ENCODE measurements at regions not wholly inside any gene's neighbourhood (a gene's known extent, or its start where the extent isn't known, plus 50 kb on each side); places are given as distances from the start of the nearest gene placed in this dataset.

DNA sequence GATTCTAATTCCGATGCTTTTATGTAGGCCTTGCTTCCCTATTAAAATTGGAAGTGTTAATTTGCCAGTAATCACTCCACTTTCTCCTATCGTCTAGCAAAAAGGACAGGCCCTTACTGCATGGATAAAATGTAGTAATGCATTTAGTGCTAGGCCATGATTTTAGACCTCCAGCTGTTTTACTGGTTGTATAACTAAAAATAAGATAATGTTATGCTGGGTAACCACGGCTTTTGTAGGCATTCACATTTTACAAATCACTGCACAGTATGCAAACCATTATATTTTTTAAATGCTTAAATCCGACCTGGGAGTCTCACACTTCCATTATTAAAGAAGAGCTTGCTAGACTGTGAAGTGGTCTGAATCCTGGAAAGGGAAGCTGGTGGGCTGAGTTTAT is 179.5 kb downstream of the TFAP2A start:
- no peak for DNase-seq

DNA sequence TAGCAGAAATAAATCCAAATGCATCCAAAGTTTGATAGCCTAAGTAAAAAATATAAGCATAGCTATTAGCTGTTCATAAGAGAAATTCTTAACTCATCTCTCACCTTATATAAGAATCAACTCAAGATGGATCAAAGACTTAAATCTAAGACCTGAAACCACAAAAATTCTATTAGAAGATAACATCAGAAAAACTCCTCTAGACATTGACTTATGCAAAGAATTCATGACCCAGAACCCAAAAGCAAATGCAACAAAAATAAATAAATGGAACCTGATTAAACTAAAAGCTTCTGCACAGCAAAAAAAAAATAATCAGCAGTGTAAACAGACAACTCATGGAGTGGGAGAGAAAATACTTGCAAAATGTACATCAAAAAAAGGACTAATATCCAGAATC is 184.3 kb downstream of the TFAP2A start:
- DNase-seq = no peak

DNA sequence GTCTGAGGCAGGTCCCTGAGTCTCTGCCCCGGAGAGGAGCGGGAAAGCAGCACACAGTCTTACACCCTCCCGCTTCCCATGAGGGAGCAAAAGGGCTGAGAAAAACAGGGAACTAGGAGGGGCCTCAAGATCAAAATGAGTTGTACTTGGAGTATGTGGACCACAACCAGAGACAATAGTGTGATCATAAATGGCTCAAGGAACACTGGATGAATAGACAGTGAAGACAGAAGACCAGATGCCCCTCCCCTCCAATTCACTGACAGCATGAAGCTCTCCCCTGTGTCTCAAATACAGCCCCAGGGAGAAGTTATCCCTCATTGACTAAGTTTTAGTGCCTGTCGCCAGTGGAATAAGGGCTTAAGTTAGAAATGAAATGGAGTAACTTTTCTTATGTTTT is 191.0 kb downstream of the TFAP2A start:
- DNase-seq = no peak

DNA sequence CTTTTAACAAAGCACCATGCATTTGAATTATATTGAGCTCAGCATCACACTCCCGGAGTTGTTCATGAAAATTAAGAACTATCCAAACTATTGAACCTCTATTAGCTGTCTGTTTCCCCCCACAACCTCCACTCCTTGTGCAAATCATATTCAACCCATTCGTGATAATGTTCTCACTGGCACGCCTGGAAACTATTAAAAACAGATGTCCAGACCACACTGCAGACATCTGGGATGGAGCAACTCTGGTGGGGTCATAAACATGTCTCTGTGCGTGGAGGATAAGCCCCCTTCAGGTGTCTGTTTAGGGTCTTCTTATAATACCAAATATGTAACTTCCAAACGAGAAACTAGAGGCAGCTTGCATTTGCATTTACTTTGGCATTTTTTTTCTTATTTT is 193.7 kb downstream of the TFAP2A start:
- no peak for DNase-seq

DNA sequence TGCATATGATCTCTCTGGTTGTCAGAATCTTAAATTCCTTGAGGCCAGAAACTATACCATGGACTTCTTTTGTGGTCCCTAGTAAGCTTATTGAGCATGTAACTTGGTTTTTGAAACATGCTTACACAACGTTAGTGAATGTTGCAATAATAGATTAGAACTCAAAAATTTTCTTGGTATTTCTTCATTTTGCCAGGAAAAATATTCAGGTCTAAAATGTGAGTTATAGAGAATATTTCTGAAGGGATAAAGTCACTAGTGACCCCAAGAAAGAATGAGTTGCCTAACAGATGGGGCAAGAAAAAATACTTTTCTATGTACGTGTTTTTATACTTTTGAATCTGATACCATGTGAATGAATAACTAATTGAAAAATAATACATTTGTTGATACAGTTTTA is 195.4 kb downstream of the TFAP2A start:
- DNase-seq = no peak

DNA sequence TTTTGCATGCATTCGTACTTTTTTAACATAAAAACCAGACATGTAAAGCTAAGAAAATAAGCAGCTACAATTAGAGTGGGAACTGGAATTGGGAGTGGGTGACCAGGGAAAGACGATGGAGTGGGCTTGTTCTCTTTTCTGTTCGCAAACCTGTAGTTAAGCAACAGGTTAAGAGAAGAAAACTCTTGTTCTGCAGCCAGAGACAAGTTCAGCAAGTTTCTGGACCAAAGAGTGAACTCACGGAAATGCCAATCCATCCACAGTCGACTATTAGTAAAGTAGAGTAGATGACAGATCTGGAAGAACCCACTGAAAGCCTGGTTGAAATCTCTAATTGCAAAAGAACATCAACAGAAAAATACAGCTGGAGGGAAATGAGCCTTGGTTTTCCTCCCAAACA is 197.8 kb downstream of the TFAP2A start:
- no peak for DNase-seq

DNA sequence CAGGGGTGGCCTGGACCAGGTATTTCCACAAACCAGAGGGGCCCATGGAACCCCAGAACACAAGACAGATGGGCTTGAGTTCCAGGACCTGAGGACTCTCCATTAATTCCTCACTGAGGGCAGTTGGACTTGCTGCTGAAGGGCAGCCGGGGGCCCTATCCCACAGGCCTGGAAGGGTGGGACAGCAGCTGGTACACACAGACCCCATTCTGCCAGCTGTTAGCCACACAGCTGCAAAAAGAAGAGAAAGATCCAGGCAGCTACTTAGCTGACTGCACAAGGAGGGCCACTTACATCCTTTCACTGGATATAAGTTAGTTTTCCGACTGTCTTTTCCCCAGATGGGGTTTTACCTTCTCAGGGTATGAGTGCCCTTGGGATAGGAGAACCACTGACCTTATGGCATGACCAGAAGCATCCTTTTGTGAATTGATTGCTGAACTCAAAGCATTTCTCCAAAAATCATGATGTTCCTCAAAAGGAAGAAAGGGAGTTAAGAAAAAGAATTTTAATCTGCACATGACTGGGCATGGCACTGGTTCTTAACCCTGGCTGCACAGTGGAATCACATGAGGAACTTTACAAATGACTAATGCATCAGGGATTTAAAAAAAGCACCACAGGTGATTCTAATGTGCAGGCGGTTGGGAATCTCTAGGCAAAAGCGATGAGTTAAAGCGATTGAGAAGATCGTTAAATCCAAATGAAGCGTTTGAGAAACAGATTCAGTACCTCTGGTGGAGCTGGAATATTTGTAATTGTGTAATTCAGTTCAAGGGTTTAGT is 199.4 kb downstream of the TFAP2A start:
- DNase-seq = no peak

DNA sequence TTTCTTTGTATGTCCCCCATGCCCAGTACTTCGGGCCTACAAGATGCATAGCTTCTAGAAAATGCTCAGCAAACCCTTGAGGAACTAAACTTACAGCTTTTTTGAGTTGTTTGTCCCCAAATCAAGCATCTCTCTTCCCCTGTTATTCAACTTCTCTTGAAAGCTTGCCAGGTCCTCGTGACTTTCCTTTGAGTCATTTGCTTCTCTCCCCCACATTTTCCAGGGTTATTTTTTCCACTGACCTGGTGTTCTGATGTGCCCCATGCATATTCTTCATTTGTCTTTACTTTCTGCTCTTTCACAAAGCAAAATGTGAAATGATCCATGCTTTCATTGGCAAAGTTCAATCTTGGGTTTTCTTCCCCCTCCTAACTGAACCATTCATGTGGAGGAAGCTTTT is 204.8 kb downstream of the TFAP2A start:
- DNase-seq = no peak

DNA sequence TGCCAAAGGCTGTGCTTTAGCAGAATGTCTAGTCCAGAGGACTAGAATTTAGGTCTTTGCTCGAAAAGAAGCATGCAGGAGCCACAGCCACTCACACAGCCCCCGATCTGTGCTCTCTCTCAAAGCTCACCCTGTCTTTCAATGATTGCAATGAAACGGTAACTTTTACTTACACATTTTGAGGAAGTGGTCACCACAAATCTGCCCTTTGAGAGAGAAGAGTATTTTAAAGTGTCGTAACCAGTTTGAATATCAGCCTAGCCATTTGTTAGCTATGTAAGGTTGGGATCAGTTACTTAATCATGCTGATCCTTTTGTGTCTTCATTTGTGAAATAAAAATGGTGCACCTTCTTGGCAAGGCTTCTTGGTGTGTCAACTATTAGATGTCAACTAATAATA is 209.0 kb downstream of the TFAP2A start:
- DNase-seq = no peak

DNA sequence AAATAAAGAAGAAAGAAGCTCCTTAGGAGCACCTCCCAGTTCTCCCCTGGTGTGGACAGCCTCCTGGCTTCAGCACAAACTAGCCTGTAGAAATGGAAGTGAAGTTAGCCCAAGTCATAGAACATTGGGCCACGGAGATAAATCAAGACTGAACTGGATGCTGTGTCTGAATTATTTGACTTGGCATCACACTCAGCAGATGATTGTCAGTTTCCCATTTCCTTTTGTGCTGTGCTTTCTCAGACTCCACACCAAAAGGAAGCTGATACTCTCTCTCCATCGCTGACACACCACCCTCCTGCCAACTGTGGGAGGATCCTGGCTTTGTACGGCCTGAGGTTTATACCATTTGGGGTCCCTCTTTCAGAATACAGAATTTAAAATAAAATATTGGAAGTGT is 209.8 kb downstream of the TFAP2A start:
- DNase-seq = no peak

DNA sequence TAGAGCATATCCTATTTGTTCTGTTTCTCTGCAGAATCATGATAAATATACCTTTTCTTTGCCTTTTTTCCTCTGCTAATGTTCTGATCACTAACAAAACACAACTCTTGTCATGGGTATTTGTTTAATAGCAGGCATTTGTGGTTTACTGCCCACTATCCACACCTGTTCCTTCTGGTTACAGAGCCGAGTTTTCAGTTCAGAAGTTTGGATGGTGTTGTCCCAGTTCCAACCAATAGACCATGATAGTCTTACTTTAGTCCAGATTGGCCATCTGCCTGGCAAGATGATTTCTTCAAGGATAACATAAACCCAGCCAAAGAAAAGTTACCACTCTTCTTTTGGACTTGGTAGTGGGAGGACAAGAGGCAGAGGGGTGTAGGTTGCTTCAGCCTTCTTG is 211.2 kb downstream of the TFAP2A start:
- DNase-seq = no peak

DNA sequence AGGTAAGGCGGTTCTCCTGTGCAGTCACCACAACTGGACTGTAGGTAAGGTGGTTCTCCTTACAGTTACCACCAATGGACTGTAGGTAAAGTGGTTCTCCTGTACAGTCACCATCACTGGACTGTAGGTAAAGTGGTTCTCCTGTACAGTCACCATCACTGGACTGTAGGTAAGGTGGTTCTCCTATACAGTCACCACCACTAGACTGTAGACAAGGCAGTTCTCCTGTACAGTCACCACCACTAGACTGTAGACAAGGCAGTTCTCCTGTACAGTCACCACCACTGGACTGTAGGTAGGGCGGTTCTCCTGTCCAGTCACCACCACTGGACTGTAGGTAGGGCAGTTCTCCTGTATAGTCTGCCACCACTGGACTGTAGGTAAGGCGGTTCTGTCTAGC is 212.3 kb downstream of the TFAP2A start:
- no peak for DNase-seq

DNA sequence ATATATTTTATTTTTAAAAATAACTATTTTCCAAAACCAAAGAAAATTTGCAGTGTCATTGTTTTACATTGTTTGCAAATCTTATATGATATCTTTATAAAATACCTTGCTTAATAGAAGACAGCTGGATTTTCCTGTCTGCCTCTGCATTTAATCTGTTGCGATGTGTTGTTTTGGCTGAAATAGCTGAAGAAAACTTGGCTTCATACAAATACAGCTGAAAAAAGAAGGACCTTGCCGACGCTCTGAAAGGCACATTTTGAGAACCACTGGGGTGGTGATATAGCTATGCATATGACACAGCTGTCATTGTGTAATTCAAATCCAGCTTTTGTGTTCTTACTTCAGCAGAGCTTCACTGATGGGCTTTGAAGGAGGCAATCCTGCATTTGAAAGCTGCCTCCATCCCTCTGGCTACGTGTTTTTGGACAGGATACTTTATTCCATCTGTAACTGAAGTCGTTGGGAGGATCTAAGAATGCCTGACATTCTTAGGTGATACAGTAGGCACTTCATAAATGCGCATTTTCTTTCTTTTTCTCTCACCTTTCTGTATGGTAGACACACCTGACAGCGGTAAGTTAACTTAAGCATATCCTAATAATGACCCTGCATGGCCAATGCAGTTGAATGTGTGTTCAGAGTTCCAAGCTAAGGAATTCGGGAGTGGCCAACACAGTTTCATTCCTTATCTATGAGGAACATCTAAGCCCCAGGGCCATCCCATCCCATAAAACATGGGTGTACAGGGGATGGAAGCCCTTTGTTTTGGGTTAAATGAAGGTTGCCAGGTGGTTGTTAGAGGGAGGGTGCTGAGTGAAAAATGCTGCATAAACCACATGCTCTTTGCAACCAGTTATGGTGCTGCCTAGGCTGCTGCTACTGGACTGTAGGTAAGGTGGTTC is 213.0 kb downstream of the TFAP2A start:
- DNase-seq = no peak

DNA sequence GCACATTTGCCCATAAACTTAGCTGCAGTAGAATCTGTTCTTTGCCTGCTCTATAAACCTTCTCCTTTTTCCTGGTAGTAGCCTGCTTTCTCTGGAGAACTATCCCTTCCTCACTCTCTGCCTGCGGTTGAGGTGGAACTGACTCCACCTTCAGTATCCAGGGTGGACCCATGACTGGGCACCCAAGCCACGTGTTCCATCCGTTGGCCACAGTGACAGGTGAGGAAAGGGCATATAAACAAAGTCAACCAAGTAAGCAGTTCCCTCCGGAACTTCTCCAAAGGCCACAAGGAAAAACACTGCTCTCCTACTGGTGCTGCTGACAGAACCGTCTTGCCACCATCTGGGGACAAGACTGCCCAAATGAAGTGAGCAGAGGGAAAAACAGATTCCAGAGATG is 218.8 kb downstream of the TFAP2A start:
- no peak for DNase-seq

DNA sequence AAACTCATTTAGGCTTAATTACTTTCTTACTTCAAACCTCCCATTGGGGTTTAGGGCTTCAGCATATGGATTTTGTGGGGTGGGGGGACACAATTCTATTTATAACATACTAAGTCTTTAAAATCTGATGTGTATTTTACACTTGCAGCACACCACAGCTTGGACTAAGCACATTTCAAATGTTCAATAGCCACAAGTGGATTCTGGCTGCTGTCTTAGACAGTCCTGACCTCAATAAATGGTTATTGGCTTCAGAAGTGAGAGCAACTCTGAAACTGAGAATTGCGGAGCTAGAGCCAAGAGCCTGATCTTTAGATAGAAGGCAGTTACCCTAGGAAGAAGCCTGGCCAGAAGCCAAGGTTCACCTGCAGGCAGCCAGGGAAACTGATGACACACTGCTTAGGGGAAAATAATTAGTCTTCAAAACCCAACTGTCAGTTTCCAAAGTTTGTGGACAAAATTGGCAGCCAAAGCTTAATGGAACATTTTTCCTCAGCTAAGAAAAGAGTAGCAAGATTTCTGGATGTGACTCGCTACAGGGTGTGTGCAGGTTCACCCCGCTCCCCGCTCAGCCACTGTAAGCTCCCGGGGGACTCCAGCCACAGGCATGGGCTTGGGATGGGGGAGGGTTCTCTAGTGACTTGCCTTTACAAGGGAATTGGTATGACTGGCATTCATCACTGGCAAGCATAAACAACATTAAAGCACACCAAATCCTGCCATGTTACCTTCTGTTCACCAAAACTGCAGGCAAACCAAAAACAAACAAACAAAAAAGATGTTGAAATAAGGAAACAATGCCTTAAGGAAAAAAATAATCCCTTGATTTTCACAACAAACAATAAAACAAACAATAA is 219.8 kb downstream of the TFAP2A start:
- DNase-seq = no peak

DNA sequence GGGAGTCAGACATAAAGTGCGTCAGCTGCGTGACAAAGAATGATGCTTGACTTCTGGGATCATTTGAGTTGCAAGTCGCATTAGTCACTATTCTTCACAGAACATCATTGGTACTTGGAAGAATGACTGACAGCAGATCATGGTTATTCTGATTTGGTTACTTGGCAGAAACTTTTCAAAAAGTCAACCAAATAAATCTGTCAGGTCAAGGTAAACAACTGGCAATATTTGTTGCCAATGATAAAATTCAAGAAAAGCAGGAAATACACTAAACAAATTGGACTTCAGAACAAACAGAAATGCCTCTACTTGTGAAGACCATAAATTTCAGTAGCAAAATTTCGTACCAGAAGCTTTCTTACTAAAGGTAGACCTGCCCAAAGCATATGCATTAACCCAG is 221.6 kb downstream of the TFAP2A start:
- no peak for DNase-seq

DNA sequence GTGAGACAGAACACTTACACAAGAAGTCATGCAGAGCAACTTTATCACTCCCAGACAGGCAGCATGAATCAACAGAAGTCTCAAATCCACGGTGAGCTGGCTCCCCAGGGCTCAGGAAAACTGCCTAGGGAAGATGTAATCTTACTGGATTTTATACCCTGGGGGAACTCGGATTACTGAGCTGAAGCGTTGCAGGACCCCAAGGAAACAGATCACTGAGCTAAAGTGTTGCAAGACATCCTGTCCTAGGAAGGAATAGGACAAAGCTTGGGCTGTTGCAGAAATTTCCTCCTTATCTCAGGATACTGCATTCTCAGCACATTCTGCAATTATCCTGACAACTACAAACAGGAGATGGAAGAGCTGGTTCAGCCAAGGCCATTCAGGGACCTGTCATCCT is 224.8 kb downstream of the TFAP2A start:
- DNase-seq = no peak

DNA sequence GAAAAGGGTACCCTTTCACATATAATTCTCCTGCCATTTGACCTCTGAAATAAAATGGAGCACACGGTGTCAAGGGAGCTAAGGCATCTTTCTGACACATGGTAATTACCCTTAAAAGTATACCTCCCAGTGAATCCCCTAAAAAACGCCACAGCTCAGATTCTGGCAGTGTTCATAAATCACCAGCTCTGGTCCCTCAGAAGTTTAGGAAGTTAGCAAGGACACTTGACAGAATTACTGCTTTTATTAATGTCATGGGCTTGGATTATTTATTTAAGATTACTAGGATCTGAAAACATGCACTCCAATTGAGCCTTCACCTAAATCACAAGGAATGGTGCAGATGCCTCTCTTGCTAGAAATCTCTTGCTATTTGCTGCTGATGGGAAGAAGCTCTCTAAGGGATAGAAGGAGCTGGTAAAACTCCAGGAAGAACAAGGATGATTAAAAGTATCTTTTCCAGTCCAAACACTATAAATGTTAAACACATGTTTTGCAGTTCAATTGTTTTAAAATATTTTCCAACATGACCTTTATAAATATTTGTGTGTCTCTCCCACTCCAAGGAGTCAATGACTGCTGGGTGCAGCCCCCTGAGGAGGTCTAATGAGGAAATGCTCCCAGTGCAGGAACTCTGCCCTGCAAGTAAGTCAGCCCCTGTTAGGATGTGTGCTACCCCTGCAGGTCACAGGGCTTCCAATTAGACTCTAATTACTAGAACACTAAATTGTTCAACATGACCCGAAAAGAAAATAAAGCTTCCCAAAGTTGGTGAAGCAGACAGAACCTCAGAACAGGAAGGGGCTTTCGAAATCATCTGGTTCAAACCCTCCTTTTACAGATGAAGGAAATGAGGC is 230.3 kb downstream of the TFAP2A start:
- DNase-seq = no peak

DNA sequence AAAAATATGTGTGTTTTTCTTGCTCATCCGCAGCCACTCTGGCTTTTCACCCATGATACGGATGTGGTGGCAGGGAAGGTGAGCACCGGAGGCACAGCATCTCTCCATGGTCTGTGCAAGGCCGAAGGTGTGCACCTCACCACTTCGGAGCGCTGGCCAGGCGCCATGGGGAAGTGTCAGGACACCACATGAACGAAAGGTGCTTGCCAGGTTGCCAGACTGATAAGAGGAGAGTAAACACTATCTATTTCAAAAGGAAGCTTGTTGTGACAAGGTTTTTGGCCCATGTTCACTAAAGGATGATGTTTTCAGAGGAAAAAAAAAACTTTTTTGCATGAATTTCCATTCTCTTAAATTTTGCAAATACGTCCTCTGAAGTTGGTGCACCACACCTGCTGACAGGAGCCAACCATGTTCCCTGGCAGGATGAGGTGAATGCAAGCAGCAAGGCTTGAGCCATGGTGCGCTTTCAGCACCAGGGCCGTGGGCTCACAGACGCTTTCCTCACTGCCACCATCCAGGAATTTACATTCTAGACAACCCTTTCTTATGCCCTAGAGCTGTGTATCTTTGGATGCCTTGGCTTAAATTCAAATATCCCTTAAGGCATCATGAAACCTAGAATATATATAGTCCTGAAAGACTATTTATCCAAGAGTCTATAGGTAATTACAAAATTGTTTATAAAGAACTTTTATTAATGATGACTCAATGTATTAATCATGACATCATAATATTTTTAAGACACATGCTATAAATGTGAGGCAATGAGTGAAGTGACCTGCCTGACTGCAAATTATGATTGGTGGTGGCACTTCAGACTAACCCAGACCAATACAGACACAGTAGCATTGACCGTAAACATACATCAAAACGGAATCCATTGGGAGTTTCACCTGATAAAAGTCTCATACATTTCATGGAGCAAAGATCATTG is 234.5 kb downstream of the TFAP2A start:
- no peak for DNase-seq

DNA sequence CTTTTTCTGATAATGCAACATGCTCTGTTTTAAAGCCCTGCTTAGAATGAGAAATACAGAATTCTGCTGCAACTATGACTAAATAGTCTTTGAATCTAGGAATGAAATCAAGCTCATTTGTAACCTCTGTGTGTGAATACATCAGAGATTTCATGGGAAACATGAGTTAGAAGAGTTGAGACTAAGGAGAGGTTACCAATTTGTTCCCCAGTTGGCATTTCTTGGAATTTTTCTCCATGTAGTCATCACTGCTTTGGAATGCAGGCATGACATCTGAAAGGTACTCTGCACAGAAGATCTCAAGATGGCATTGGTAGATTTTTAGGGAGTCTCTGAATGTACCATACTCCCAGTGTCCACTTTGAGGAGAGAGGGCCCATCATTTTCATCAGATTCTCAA is 237.2 kb downstream of the TFAP2A start:
- DNase-seq = no peak

DNA sequence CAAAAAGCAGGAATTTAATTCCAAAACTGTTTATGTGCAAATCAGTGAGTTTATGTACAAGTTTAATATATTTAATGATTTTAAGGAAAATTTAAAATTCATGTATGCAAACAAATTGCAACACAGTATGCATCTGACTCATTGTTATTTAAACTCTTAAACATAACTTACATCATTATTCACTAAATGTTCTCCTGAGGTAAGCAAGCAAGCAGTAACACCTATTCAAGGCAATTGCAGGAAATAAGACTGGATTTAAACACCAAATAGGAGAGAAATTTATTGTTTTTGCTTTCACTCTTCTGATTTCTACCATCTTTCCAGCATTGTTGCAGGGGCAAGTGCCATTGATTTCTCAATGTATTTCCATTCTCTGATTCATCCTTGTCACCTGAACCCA is 239.5 kb downstream of the TFAP2A start:
- DNase-seq = no peak
